DOHH2 (cell line): ENCODE measurements at regions not wholly inside any gene's neighbourhood (a gene's known extent, or its start where the extent isn't known, plus 50 kb on each side); places are given as distances from the start of the nearest gene placed in this dataset.

Source experiments
- H3F3A ChIP-seq: fragments of 200-600 bp; sonication (generic), shearing (Covaris generic); 2 replicates; pipeline ENCODE4 v1.6.0; 2016; ENCODE audit warnings: antibody characterized with exemption, mild to moderate bottlenecking; ENCODE audit not compliant: control insufficient read depth, insufficient read depth
- H3K27ac ChIP-seq: fragments of 200-600 bp; sonication (generic); 2 replicates; pipeline ENCODE4 v1.5.1; 2014; ENCODE audit warnings: low read depth, mild to moderate bottlenecking, low read length, moderate library complexity
- H3K27me3 ChIP-seq: fragments of 200-600 bp; sonication (generic); 2 replicates; pipeline ENCODE4 v1.6.1; 2014; ENCODE audit warnings: mild to moderate bottlenecking, low read length, mixed read lengths; ENCODE audit not compliant: control insufficient read depth
- H3K36me3 ChIP-seq: fragments of 200-600 bp; sonication (generic); 2 replicates; pipeline ENCODE4 v1.6.1; 2014; ENCODE audit warnings: mild to moderate bottlenecking, low read length, moderate library complexity, mixed read lengths; ENCODE audit not compliant: control insufficient read depth
- H3K4me1 ChIP-seq: fragments of 200-600 bp; sonication (generic); 2 replicates; pipeline ENCODE4 v1.6.1; 2014; ENCODE audit warnings: mild to moderate bottlenecking, low read length, mixed read lengths; ENCODE audit not compliant: control insufficient read depth
- H3K4me2 ChIP-seq: fragments of 200-600 bp; sonication (generic); 2 replicates; pipeline ENCODE4 v1.6.0; 2014; ENCODE audit warnings: mild to moderate bottlenecking, low read length, moderate library complexity
- H3K4me3 ChIP-seq: fragments of 200-600 bp; sonication (generic); 2 replicates; pipeline ENCODE4 v1.5.1; 2014; ENCODE audit warnings: mild to moderate bottlenecking, low read length, mixed read lengths
- H3K79me2 ChIP-seq: fragments of 200-600 bp; sonication (generic); 2 replicates; pipeline ENCODE4 v1.6.1; 2014; ENCODE audit warnings: mild to moderate bottlenecking, low read length, mixed read lengths; ENCODE audit not compliant: control insufficient read depth
- H3K9me2 ChIP-seq: fragments of 200-600 bp; sonication (generic); replicated peaks from 2 replicates; pipeline ENCODE4 v1.6.1; 2014; ENCODE audit warnings: mild to moderate bottlenecking, low read length, mixed read lengths; ENCODE audit not compliant: control insufficient read depth
- H3K9me3 ChIP-seq: fragments of 200-600 bp; sonication (generic); 2 replicates; pipeline ENCODE4 v1.6.1; 2014; ENCODE audit warnings: antibody characterized with exemption, low read length, mixed read lengths; ENCODE audit not compliant: control insufficient read depth, insufficient read depth
- H4K20me1 ChIP-seq: fragments of 200-600 bp; sonication (generic); 2 replicates; pipeline ENCODE4 v1.6.0; 2014; ENCODE audit warnings: low read depth, mild to moderate bottlenecking, antibody characterized with exemption, low read length, moderate library complexity; ENCODE audit not compliant: control insufficient read depth, insufficient read depth
- CTCF ChIP-seq: fragments of 200-600 bp; sonication (generic); IDR thresholded peaks from one replicate; pipeline ENCODE4 v1.5.1; 2014; ENCODE audit warnings: antibody characterized with exemption, mild to moderate bottlenecking, low read depth, low read length; ENCODE audit not compliant: poor library complexity, severe bottlenecking
- EZH2phosphoT487 ChIP-seq: fragments of 200-600 bp; sonication (generic); IDR thresholded peaks from 2 replicates; pipeline ENCODE4 v1.6.1; 2017; ENCODE audit warnings: borderline replicate concordance, mild to moderate bottlenecking, antibody characterized with exemption, low read length, moderate library complexity, mixed read lengths

- Histone ChIP-seq H3K27me3 (no peaks in the 10 kb centered on the region), H3K4me2 (no peak overlapping the region), H3F3A (no peaks in the 10 kb centered on the region), H3K9me2 (no peaks in the 10 kb centered on the region), H3K4me1 (no peaks in the 10 kb centered on the region), H3K36me3 (no peaks in the 10 kb centered on the region), H3K79me2 (no peaks in the 10 kb centered on the region), H4K20me1 (no peaks in the 10 kb centered on the region), H3K9me3 (no peaks in the 10 kb centered on the region), H3K4me3 (no peak overlapping the region), H3K27ac (no peak overlapping the region)
- no peak for TF ChIP-seq CTCF
- no peak for TF ChIP-seq EZH2phosphoT487
Observed at GRCh38 chr14:29444216-29444615, 483.4 kb downstream of the PRKD1 start.

GRCh38 chr14:29444805-29445204 lies 482.8 kb downstream of the PRKD1 start:
- H3K36me3 ChIP-seq, result no peaks in the 10 kb centered on the region
- no peaks in the 10 kb centered on the region for H3K9me2 ChIP-seq
- no peaks in the 10 kb centered on the region for H4K20me1 ChIP-seq
- TF ChIP-seq EZH2phosphoT487 (no peak), CTCF (no peak)
- H3K79me2 ChIP-seq, result no peaks in the 10 kb centered on the region
- no peaks in the 10 kb centered on the region for H3F3A ChIP-seq
- no peaks in the 10 kb centered on the region for H3K4me1 ChIP-seq
- no peaks in the 10 kb centered on the region for H3K9me3 ChIP-seq
- H3K27me3 ChIP-seq, result no peaks in the 10 kb centered on the region
- no peak overlapping the region for H3K27ac ChIP-seq
- no peak overlapping the region for H3K4me3 ChIP-seq
- H3K4me2 ChIP-seq, result no peak overlapping the region

GRCh38 chr14:29446971-29447370 lies 480.7 kb downstream of the PRKD1 start:
- no peak for TF ChIP-seq EZH2phosphoT487
- TF ChIP-seq CTCF, result no peak
- Histone ChIP-seq H3K4me2 (no peak overlapping the region), H3K4me3 (no peak overlapping the region), H3K79me2 (no peaks in the 10 kb centered on the region), H3K9me3 (no peaks in the 10 kb centered on the region), H3K27ac (no peak overlapping the region), H3K4me1 (no peaks in the 10 kb centered on the region), H3K36me3 (no peaks in the 10 kb centered on the region), H3K9me2 (no peaks in the 10 kb centered on the region), H3K27me3 (no peaks in the 10 kb centered on the region), H4K20me1 (no peaks in the 10 kb centered on the region), H3F3A (no peaks in the 10 kb centered on the region)

GRCh38 chr14:29451941-29452340 lies 475.7 kb downstream of the PRKD1 start:
- Histone ChIP-seq H3K4me1 (no peaks in the 10 kb centered on the region), H4K20me1 (no peaks in the 10 kb centered on the region), H3K79me2 (no peaks in the 10 kb centered on the region), H3K4me3 (no peak overlapping the region), H3K9me2 (no peaks in the 10 kb centered on the region), H3F3A (no peaks in the 10 kb centered on the region), H3K27me3 (no peaks in the 10 kb centered on the region), H3K27ac (no peak overlapping the region), H3K9me3 (no peaks in the 10 kb centered on the region), H3K36me3 (no peaks in the 10 kb centered on the region), H3K4me2 (no peak overlapping the region)
- TF ChIP-seq EZH2phosphoT487 (no peak), CTCF (no peak)
